HL-60 (cell line): ENCODE measurements at regions not wholly inside any gene's neighbourhood (a gene's known extent, or its start where the extent isn't known, plus 50 kb on each side); places are given as distances from the start of the nearest gene placed in this dataset.

Source experiments
- DNase-seq, 2 experiments: peaks; one replicate each; pipeline ENCODE4 v3.0.0-alpha.2; 2010 to 2020; ENCODE audit warnings: low read depth in 1 of 2, low spot score in 1 of 2
- H3K27ac ChIP-seq: fragments of 250-450 bp; sonication (Bioruptor Pico); replicated peaks from 2 replicates; pipeline ENCODE4 v1.5.1; 2020; ENCODE audit warnings: mild to moderate bottlenecking, moderate library complexity
- H3K27me3 ChIP-seq: fragments of 250-450 bp; sonication (Bioruptor Pico); 2 replicates; pipeline ENCODE4 v1.5.1; 2021; ENCODE audit warnings: mild to moderate bottlenecking, moderate library complexity; ENCODE audit not compliant: insufficient read depth, poor library complexity, severe bottlenecking
- H3K4me3 ChIP-seq: replicated peaks from 2 replicates; pipeline ENCODE4 v1.5.1; 2011; ENCODE audit warnings: mild to moderate bottlenecking, control low read depth, low read length; ENCODE audit not compliant: insufficient read depth
- GABPA ChIP-seq: IDR thresholded peaks from 2 replicates; pipeline ENCODE4 v1.6.1; 2012; ENCODE audit warnings: low read depth
- POLR2AphosphoS5 ChIP-seq: IDR thresholded peaks from 2 replicates; pipeline ENCODE4 v1.6.1; 2012; ENCODE audit warnings: low read depth
- SPI1 ChIP-seq: IDR thresholded peaks from 2 replicates; pipeline ENCODE4 v1.6.1; 2012; ENCODE audit warnings: low read depth, mild to moderate bottlenecking, borderline replicate concordance
- TF ChIP-seq, protein P1 (sequence below): IDR thresholded peaks from 2 replicates; pipeline ENCODE4 v1.6.1; 2012; ENCODE audit warnings: low read depth; ENCODE audit not compliant: insufficient replicate concordance
- TF ChIP-seq, protein P2 (sequence below): IDR thresholded peaks from one replicate; pipeline ENCODE4 v1.5.1; 2011; ENCODE audit warnings: low read length, control low read depth, inconsistent platforms; ENCODE audit not compliant: insufficient read depth

DNA sequence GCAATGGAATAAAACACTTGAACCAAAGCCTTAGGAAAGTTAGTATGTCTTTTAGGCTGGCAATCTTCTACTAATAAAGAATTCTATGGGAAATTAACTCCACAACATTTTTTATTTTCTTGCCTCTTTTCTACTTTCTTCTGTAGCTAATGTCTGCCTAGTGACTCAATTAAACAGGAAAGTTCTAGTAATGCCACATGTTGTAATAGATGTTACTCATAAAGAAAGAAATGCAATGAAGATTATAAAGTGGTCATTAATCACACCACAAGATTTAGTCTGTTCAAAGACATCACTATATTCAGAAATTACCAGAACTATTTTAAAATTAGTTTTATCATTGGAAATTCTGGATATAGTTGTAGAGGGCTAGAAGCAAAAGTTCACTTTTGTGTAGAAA is 329.7 kb downstream of the SI start:
- Histone ChIP-seq H3K4me3 (no peak overlapping the region), H3K27me3 (no peaks in the 10 kb centered on the region), H3K27ac (no peak overlapping the region)
- no peak for DNase-seq
- TF ChIP-seq, protein P1, sequence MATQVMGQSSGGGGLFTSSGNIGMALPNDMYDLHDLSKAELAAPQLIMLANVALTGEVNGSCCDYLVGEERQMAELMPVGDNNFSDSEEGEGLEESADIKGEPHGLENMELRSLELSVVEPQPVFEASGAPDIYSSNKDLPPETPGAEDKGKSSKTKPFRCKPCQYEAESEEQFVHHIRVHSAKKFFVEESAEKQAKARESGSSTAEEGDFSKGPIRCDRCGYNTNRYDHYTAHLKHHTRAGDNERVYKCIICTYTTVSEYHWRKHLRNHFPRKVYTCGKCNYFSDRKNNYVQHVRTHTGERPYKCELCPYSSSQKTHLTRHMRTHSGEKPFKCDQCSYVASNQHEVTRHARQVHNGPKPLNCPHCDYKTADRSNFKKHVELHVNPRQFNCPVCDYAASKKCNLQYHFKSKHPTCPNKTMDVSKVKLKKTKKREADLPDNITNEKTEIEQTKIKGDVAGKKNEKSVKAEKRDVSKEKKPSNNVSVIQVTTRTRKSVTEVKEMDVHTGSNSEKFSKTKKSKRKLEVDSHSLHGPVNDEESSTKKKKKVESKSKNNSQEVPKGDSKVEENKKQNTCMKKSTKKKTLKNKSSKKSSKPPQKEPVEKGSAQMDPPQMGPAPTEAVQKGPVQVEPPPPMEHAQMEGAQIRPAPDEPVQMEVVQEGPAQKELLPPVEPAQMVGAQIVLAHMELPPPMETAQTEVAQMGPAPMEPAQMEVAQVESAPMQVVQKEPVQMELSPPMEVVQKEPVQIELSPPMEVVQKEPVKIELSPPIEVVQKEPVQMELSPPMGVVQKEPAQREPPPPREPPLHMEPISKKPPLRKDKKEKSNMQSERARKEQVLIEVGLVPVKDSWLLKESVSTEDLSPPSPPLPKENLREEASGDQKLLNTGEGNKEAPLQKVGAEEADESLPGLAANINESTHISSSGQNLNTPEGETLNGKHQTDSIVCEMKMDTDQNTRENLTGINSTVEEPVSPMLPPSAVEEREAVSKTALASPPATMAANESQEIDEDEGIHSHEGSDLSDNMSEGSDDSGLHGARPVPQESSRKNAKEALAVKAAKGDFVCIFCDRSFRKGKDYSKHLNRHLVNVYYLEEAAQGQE: no peak
- TF ChIP-seq SPI1 (no peak), POLR2AphosphoS5 (no peak), GABPA (no peak)
- TF ChIP-seq, protein P2, sequence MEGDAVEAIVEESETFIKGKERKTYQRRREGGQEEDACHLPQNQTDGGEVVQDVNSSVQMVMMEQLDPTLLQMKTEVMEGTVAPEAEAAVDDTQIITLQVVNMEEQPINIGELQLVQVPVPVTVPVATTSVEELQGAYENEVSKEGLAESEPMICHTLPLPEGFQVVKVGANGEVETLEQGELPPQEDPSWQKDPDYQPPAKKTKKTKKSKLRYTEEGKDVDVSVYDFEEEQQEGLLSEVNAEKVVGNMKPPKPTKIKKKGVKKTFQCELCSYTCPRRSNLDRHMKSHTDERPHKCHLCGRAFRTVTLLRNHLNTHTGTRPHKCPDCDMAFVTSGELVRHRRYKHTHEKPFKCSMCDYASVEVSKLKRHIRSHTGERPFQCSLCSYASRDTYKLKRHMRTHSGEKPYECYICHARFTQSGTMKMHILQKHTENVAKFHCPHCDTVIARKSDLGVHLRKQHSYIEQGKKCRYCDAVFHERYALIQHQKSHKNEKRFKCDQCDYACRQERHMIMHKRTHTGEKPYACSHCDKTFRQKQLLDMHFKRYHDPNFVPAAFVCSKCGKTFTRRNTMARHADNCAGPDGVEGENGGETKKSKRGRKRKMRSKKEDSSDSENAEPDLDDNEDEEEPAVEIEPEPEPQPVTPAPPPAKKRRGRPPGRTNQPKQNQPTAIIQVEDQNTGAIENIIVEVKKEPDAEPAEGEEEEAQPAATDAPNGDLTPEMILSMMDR: no peak

DNA sequence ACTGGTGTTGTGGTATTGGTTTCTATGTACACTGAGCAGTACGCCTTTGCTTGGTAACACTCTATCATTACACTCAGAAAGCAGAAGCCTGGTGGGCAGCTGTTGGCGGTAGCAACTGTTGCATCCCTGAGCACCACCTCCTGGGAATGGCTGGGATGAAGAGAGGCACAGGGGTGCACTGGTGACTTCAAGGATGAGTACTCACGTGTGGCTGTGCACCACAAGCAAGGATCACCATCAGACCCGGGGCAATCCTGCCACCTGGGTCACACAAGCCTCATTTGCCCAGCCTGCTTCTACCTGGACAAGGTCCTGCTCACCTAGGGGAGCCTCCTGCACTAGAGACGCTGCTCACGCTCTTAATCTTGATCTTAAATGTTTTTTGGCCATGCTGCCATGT is 336.4 kb downstream of the SI start:
- Histone ChIP-seq H3K27ac (no peak overlapping the region), H3K27me3 (no peaks in the 10 kb centered on the region), H3K4me3 (no peak overlapping the region)
- no peak for TF ChIP-seq SPI1
- TF ChIP-seq, protein P2: no peak
- no peak for TF ChIP-seq POLR2AphosphoS5
- no peak for TF ChIP-seq GABPA
- TF ChIP-seq, protein P1: no peak
- DNase-seq: no peak

DNA sequence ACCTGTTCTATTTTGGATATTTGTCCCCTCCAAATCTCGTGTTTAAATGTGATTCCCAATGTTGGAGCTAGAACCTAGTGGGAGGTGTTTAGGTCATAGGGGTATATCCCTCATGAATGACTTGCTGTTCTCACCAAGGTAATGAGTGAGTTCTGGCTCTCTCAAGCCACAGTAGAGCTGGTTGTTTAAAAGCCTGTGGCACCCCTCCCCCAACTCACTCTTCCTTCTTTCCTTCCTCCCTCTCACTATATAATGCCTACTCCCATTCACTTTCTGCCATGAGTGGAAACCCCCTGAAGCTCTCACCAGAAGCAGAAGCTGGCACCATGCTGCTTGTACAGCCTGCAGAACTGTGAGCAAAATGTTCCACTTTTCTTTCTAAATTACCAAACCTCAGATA is 341.1 kb downstream of the SI start:
- TF ChIP-seq SPI1 (no peak), GABPA (no peak), POLR2AphosphoS5 (no peak)
- TF ChIP-seq, protein P1: no peak
- TF ChIP-seq, protein P2: no peak
- Histone ChIP-seq H3K27me3 (no peaks in the 10 kb centered on the region), H3K4me3 (no peak overlapping the region), H3K27ac (no peak overlapping the region)
- no peak for DNase-seq
